ENCODE measurements at regions not wholly inside any gene's neighbourhood (a gene's known extent, or its start where the extent isn't known, plus 50 kb on each side); places are given as distances from the start of the nearest gene placed in this dataset.

GRCh38 chrX:118167361-118167760 lies 50.8 kb upstream of the KLHL13 start:
- DNase-seq = no peak

DNA sequence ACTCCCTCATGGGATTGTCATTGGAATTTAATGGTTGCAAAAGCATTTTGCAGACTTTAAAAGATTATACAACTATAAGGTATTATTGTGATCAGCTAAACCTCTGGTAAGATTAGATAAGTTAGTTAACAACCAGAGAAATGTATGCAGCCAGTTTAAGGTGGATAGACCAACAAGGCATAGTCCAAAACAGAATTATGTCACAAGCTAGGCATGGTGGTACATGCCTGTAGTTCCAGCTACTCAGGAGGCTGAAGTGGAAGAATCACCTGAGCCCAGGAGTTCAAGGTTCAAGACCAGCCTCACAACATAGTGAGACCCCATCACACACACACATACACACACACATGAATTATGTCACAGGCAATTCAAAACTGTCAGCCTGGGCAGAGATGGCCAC lies 54.7 kb upstream of the KLHL13 start:
- DNase-seq = no peak

DNA sequence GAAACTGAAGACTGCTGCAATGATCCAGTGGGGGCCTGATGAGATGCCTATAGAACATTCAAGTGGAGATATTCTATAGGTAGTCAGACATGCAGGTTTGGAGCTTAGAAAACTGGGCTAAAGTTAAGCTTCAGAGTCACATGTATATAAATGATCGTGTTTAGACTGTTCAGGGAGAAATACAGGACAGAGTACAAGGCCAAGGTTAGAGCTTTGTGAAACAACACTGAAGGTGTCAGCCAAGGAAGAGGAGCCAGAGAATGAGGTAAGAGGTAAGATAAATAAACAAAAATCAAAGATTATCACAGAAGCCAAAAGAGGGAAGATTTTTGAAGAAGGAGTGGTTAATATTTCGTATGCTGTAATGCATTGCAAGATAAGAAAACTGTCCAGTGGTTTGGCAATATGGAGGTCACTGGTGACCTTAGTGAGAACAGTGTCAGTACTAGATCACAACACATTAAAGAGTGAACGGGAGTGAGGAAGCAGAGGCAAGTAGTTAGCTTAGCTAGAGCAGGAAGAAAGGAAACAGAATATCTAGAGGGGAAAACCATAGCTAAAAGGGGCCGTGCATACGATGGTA lies 58.0 kb upstream of the KLHL13 start:
- no peak for DNase-seq

GRCh38 chrX:118177708-118178107 lies 61.1 kb upstream of the KLHL13 start:
- DNase-seq = no peak

DNA sequence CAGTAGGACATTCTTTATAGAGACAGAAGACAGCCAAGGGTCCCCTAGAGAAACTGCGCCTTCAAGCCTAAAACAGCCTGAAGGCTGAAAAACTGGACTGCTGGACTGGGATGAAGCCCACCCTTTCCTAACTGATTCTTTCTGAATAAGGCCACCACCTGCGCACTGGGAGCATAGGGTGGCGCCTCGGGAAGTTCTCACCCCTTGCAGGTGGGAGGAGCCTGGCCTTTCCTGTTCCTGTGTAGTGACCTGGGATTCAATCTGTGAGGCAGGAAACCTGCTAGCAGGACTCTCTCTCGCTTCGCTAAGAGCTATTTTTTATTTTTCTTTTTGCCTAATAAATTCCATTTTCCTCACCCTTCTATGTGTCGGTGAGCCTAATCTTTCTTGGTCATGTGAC lies 61.8 kb upstream of the KLHL13 start:
- DNase-seq = no peak

GRCh38 chrX:118179161-118179560 lies 62.6 kb upstream of the KLHL13 start:
- no peak for DNase-seq

DNA sequence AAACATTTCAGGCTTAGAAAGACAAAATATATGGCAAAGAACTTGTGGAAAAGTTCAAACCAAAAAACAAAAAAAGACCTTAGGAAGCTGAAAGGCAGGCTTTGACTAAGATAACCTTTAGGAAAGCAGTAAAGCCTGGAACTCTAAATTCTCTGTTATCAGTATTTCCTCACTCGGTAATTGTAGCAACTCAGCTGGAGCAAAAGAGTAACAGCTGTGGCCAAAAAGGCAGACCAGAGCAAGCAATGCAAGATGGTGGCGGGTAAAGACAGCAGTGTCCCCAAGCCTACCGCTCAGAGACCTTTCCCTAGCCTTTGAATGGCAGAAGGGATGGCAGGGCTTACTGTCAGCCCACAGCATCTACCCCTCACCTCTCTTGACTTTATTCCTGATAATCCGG lies 63.1 kb upstream of the KLHL13 start:
- DNase-seq = no peak

DNA sequence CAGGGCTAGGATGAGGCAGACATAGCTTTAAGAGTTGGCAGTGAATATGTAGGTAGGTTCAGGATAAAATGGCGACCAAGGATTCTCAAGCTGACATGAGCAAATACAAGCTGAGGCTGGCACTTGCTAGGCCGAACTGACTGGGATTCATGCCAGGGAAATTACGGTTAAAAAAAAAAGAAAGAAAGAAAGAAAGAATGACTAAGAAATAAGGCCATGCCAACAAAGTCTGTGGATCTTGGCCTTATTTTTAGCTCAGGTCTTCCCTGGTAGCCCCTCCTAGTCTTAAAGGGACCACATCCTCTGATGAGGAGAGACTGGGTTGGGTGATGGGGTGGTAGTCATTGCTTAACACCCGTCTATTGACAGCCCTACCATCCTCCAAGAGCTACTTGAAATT lies 64.4 kb upstream of the KLHL13 start:
- no peak for DNase-seq

DNA sequence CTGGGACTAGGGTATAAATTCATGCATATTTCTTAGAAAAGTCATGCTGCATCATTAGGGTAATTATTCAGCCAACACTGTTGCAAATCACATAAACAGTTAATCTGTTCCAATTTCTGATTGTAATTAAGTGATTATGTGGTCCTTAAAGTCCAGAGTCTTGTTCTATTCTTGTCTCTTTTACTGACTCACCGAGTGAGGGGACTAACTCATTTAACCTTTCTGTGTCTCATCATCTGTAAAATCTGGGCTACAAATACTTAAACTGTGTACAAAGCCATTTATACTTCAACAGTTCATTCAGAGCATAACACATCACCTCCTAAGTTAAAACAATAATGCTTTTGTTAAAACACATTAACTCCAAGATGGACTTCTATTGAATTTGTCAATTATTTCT lies 65.4 kb upstream of the KLHL13 start:
- DNase-seq = no peak

GRCh38 chrX:118182681-118183080 lies 66.1 kb upstream of the KLHL13 start:
- DNase-seq = no peak

DNA sequence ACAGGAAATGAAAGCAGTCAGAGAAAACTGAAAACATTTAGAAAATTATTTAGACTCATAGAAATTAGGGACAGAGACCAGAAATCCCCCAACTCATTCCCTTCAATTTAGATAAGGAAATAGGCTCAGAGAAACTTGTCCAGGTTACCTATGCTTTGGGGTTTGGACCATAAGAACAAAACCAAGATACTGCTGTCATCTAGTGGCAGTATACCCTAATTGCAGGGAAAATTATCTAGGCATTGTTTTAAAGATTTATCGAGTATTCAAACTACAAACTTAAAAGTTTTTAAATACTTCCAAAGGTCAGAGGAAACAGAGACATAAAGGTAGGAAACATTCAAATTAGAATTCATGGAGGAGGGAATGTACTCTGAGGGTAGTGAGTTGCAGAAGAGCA lies 67.0 kb upstream of the KLHL13 start:
- no peak for DNase-seq

DNA sequence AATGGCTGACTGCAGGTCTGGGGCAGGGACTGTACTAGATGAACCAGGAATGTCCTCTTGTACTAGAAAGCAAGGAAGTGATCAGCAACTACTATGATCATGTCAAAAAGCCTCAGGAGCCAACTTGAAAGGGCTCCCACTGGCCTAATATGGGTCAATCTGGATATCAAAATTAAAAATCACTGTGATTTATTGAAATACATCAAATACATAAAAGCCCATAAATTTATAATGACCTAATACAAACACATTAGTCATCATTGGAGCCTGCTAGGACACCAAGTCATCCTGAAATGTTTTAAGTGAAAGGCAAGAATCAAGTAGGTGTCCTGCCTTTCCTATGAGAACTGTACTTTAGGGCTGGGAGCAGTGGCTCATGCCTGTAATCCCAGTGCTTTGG lies 70.5 kb upstream of the KLHL13 start:
- DNase-seq = no peak

DNA sequence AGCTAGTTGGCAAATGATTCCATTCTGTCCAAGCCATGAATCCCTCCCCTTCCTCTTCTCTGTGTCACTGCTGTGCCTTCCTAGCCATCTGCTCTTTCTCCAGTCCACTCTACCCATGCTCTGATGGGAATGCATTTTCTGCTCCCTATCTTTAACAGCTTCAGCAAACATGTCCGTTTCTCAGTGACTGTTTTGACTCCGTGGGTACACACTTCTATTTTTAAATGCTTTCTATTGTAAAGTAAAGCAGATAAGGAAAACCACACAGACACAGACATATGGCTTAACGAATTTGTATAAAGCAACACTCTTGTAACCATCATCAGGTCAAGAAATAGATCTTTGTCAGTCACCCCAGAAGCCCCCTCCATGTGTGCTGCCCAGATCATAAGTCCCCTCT lies 72.4 kb upstream of the KLHL13 start:
- no peak for DNase-seq

- no peak for DNase-seq
These were observed 73.0 kb upstream of the KLHL13 start for GRCh38 chrX:118189628-118190027.

DNA sequence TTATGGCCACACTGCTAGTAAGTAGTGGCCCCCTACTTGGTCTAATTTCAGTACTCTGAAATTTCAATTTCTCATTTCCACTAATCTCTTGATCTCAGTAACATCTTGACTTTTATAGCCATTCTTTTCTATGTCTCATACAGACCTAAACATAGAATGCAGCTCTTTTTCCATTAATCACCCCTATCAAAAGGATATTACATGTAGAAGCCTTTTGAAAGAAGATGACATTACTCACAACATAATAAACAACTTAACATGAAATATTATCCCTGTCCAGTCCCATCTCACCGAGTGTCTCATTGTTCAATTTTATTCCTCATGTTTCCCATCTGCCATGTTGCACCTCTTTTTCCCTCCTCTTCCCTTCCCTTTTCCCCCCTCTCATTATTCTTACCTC lies 81.1 kb upstream of the KLHL13 start:
- no peak for DNase-seq

DNA sequence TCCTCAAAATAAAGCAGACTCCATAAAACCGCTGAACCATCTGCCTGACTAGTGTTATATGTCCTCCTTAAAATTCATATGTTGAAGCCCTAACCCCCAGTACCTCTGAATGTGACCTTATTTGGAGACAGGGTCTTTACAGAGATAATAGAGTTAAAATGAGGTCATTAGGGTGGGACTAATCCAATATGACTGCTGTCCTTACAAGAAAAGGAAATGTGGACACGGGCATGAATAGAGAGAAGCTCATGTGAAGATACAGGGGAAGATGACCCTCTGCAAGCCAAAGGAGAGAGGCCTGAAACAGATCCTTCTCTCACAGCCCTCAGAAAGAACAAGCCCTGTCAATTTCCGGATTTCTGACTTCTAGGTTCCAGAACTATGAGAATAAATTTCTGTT lies 82.0 kb upstream of the KLHL13 start:
- no peak for DNase-seq

DNA sequence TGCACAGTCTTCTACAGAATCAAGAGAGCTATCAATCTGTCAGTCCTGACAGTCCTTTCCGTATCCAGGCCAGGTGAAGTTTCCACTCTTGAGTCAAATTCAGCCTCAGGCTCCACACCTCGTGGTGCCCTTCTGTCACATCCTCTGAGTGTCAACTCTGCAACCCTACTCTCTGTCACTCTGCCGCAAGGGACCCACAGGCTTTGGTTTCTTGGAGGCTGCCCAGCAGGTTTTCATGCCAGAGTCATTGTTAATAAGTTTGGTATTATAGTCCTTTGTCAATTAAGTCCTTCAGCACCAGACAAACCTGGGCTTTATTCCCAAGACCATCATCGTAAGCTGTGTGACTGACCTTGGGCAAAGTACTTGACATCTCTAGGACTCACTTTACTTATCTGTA lies 83.4 kb upstream of the KLHL13 start:
- no peak for DNase-seq

GRCh38 chrX:118205421-118206395 lies 89.1 kb upstream of the KLHL13 start:
- no peak for DNase-seq

GRCh38 chrX:118207831-118208453 lies 91.3 kb upstream of the KLHL13 start:
- no peak for DNase-seq

DNA sequence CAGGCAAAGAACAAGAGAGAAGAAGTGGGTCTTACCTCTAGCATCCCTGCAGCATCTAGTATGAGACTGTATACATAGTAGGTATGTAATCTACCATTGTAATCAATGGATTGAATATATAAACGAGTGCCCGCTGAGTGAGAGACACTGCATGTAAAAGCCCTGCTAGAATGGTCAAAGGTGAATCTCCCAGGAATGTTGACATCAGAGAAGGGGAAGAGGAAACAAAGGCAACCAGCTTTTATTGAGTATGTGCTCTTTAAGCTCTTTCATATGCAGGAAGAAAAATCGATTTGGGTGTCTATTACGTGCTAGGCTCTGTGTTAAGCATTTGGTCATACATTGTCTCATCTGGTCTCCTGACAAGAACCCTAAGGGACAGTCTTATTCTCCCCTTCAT lies 91.9 kb upstream of the KLHL13 start:
- no peak for DNase-seq

GRCh38 chrX:118211891-118212816 lies 95.5 kb upstream of the KLHL13 start:
- DNase-seq = no peak

GRCh38 chrX:118212817-118213183 lies 96.2 kb upstream of the KLHL13 start:
- DNase-seq = no peak

GRCh38 chrX:118215346-118215745 lies 98.7 kb upstream of the KLHL13 start:
- no peak for DNase-seq

All from NCI-H748 treated with DMSO at 0.1 percent for 48 hours (cell line).